A673 (cell line): ENCODE measurements at regions not wholly inside any gene's neighbourhood (a gene's known extent, or its start where the extent isn't known, plus 50 kb on each side); places are given as distances from the start of the nearest gene placed in this dataset.

Experiments
- BruUV-seq: library from RNA; stranded (reverse); fragments of 400-500 nt; replicated peaks from 2 replicates; lab custom pipeline; 2021; lab: Mats Ljungman, UMichigan
- CTCF ChIA-PET: fragments of 300-600 bp; sonication (Branson Sonifier 250); formaldehyde crosslinking; loops from one replicate; lab custom pipeline; 2022; ENCODE audit warnings: antibody characterized with exemption; lab: Charles Lee
- POLR2A ChIA-PET: fragments of 300-600 bp; sonication (Branson Sonifier 250); formaldehyde crosslinking; loops from one replicate; lab custom pipeline; 2022; ENCODE audit warnings: antibody characterized with exemption; ENCODE audit not compliant: low non-redundant PET; lab: Charles Lee
- DNase-seq: peaks from one replicate; pipeline ENCODE4 v3.0.0-alpha.2; 2015; ENCODE audit warnings: low spot score
- H3K27ac ChIP-seq: fragments of 200-600 bp; sonication (generic); 2 replicates; pipeline ENCODE4 v1.5.1; 2016; ENCODE audit warnings: mixed run types, low read depth, mild to moderate bottlenecking, mixed read lengths, antibody characterized with exemption, low read length; ENCODE audit not compliant: poor library complexity, severe bottlenecking
- H3K27me3 ChIP-seq: fragments of 200-600 bp; sonication (generic); replicated peaks from 2 replicates; pipeline ENCODE4 v1.6.1; 2017; ENCODE audit warnings: mixed run types, low read depth, mild to moderate bottlenecking, mixed read lengths, antibody characterized with exemption, low read length; ENCODE audit not compliant: insufficient read depth, poor library complexity
- H3K36me3 ChIP-seq: fragments of 200-600 bp; sonication (generic); 2 replicates; pipeline ENCODE4 v1.6.1; 2016; ENCODE audit warnings: mixed run types, mild to moderate bottlenecking, mixed read lengths, antibody characterized with exemption, low read length; ENCODE audit not compliant: insufficient read depth, poor library complexity, severe bottlenecking
- H3K4me1 ChIP-seq: fragments of 200-600 bp; sonication (generic); 2 replicates; pipeline ENCODE4 v1.6.1; 2017; ENCODE audit warnings: mixed run types, mild to moderate bottlenecking, mixed read lengths, antibody characterized with exemption, low read length; ENCODE audit not compliant: insufficient read depth, poor library complexity, severe bottlenecking
- H3K4me3 ChIP-seq: fragments of 200-600 bp; sonication (generic); 2 replicates; pipeline ENCODE4 v1.5.1; 2016; ENCODE audit warnings: low read depth, mixed run types, mild to moderate bottlenecking, mixed read lengths, low read length; ENCODE audit not compliant: poor library complexity, severe bottlenecking
- H3K9me3 ChIP-seq: fragments of 200-600 bp; sonication (generic); 2 replicates; pipeline ENCODE4 v1.6.1; 2016; ENCODE audit warnings: mixed run types, low read depth, mild to moderate bottlenecking, mixed read lengths, antibody characterized with exemption, low read length; ENCODE audit not compliant: poor library complexity, severe bottlenecking
- CTCF ChIP-seq: fragments of 300-800, 200-600 bp; sonication (generic); conservative IDR thresholded peaks from 2 replicates; pipeline ENCODE4 v1.5.1; 2017; ENCODE audit warnings: low read depth, mild to moderate bottlenecking, antibody characterized with exemption, low read length, moderate library complexity, mixed read lengths
- EZH2 ChIP-seq: fragments of 200-600 bp; sonication (generic); IDR thresholded peaks from 2 replicates; pipeline ENCODE4 v1.6.1; 2017; ENCODE audit warnings: borderline replicate concordance, low read depth, mild to moderate bottlenecking, mixed read lengths, antibody characterized with exemption, low read length; ENCODE audit not compliant: poor library complexity, severe bottlenecking
- intact Hi-C: fragments of 100-400 bp; cut with micrococcal nuclease; formaldehyde crosslinking; loops from one replicate; pipeline ENCODE4 v1.10.0; 2022; ENCODE audit not compliant: unreplicated experiment

- H3K4me3 ChIP-seq, result no peak overlapping the region
- ChIA-PET CTCF (no interaction called here), POLR2A (no interaction called here)
- H3K9me3 ChIP-seq, result no peaks in the 10 kb centered on the region
- no peak for DNase-seq
- H3K36me3 ChIP-seq, result no peaks in the 10 kb centered on the region
- BruUV-seq, result no TSS peak
- TF ChIP-seq CTCF (no peak), EZH2 (no peak)
- H3K27ac ChIP-seq, result no peak overlapping the region
- peaks cover 16% of the 10 kb centered on the region for H3K27me3 ChIP-seq
- intact Hi-C loops, result no loop called here
- H3K4me1 ChIP-seq, result no peaks in the 10 kb centered on the region
These were observed 96.5 kb upstream of the WNT4 start for GRCh38 chr1:22239378-22239777.

GRCh38 chr1:22241250-22241649, 98.4 kb upstream of the WNT4 start:
- Histone ChIP-seq H3K27me3 (peaks cover under 1% of the 10 kb centered on the region), H3K27ac (no peak overlapping the region), H3K9me3 (no peaks in the 10 kb centered on the region), H3K4me3 (no peak overlapping the region), H3K36me3 (no peaks in the 10 kb centered on the region), H3K4me1 (no peaks in the 10 kb centered on the region)
- no peak for DNase-seq
- no TSS peak for BruUV-seq
- TF ChIP-seq EZH2 (no peak), CTCF (no peak)
- ChIA-PET CTCF (no interaction called here), POLR2A (no interaction called here)
- intact Hi-C loops, result no loop called here

- Histone ChIP-seq H3K36me3 (no peaks in the 10 kb centered on the region), H3K4me3 (no peak overlapping the region), H3K9me3 (no peaks in the 10 kb centered on the region), H3K4me1 (no peaks in the 10 kb centered on the region), H3K27me3 (no peaks in the 10 kb centered on the region), H3K27ac (no peak overlapping the region)
- intact Hi-C loops, result no loop called here
- TF ChIP-seq CTCF (no peak), EZH2 (no peak)
- no TSS peak for BruUV-seq
- CTCF ChIA-PET, result no interaction called here
- DNase-seq, result no peak
- POLR2A ChIA-PET, result no interaction called here
These were observed 98.9 kb upstream of the WNT4 start for GRCh38 chr1:22241811-22242210.
